Neural cell (in vitro differentiated cells): ENCODE measurements at regions not wholly inside any gene's neighbourhood (a gene's known extent, or its start where the extent isn't known, plus 50 kb on each side); places are given as distances from the start of the nearest gene placed in this dataset.

Source experiments
- H2AFZ ChIP-seq: fragments of 200-600, 300-800 bp; sonication (generic), shearing (Covaris generic); 2 replicates; pipeline ENCODE4 v1.6.0; 2014; ENCODE audit warnings: low read depth, mild to moderate bottlenecking, antibody characterized with exemption, low read length, moderate library complexity
- H3F3A ChIP-seq: fragments of 200-600 bp; shearing (Covaris generic); 2 replicates; pipeline ENCODE4 v1.6.1; 2016; ENCODE audit warnings: mild to moderate bottlenecking, moderate library complexity, mixed read lengths, antibody characterized with exemption, low read length; ENCODE audit not compliant: insufficient read depth, poor library complexity, severe bottlenecking
- H3K27ac ChIP-seq: fragments of 200-600, 300-800 bp; sonication (generic), shearing (Covaris generic); 2 replicates; pipeline ENCODE4 v1.5.1; 2014; ENCODE audit warnings: mild to moderate bottlenecking, low read length, moderate library complexity
- H3K27me3 ChIP-seq: fragments of 300-800, 200-600 bp; sonication (generic), shearing (Covaris generic); 2 replicates; pipeline ENCODE4 v1.6.0; 2014; ENCODE audit warnings: mild to moderate bottlenecking, low read depth, low read length, moderate library complexity; ENCODE audit not compliant: insufficient read depth
- H3K36me3 ChIP-seq: fragments of 300-800, 200-600 bp; sonication (generic), shearing (Covaris generic); 2 replicates; pipeline ENCODE4 v1.5.1; 2014; ENCODE audit warnings: mild to moderate bottlenecking, antibody characterized with exemption, low read length, moderate library complexity; ENCODE audit not compliant: insufficient read depth
- H3K4me2 ChIP-seq: fragments of 300-800, 200-600 bp; sonication (generic), shearing (Covaris generic); 2 replicates; pipeline ENCODE4 v1.6.0; 2014; ENCODE audit warnings: mild to moderate bottlenecking, low read length
- H3K4me3 ChIP-seq: fragments of 300-800, 200-600 bp; sonication (generic), shearing (Covaris generic); 2 replicates; pipeline ENCODE4 v1.5.1; 2014; ENCODE audit warnings: mild to moderate bottlenecking, low read length, moderate library complexity
- H3K79me2 ChIP-seq: fragments of 200-600 bp; shearing (Covaris generic); replicated peaks from 2 replicates; pipeline ENCODE4 v1.6.0; 2014; ENCODE audit warnings: mild to moderate bottlenecking, low read length, moderate library complexity; ENCODE audit not compliant: insufficient read depth
- H3K9ac ChIP-seq: fragments of 300-800, 200-600 bp; sonication (generic), shearing (Covaris generic); 2 replicates; pipeline ENCODE4 v1.6.1; 2016; ENCODE audit warnings: mild to moderate bottlenecking, low read length, mixed read lengths
- H3K9me2 ChIP-seq: fragments of 200-600 bp; shearing (Covaris generic); 2 replicates; pipeline ENCODE4 v1.6.1; 2016; ENCODE audit warnings: mild to moderate bottlenecking, low read length, mixed read lengths; ENCODE audit not compliant: insufficient read depth
- H3K9me3 ChIP-seq: fragments of 200-600, 300-800 bp; sonication (generic), shearing (Covaris generic); 2 replicates; pipeline ENCODE4 v1.6.1; 2016; ENCODE audit warnings: mild to moderate bottlenecking, mixed run types, low read length, moderate library complexity, mixed read lengths
- H4K20me1 ChIP-seq: fragments of 200-600 bp; shearing (Covaris generic); 2 replicates; pipeline ENCODE4 v1.6.1; 2016; ENCODE audit warnings: mild to moderate bottlenecking, mixed run types; ENCODE audit not compliant: insufficient read depth
- EP300 ChIP-seq: fragments of 450-650 bp; conservative IDR thresholded peaks from 2 replicates; pipeline ENCODE4 v1.6.1; 2014; ENCODE audit warnings: antibody characterized with exemption, mild to moderate bottlenecking, moderate library complexity; ENCODE audit not compliant: poor library complexity, severe bottlenecking
- EZH2 ChIP-seq: fragments of 200-600, 300-800 bp; shearing (Covaris generic), sonication (generic); IDR thresholded peaks from 2 replicates; pipeline ENCODE4 v1.6.1; 2014; ENCODE audit warnings: antibody characterized with exemption, low read length, borderline replicate concordance, mild to moderate bottlenecking; ENCODE audit not compliant: insufficient read depth, poor library complexity, severe bottlenecking
- MXI1 ChIP-seq: fragments of 450-650 bp; conservative IDR thresholded peaks from 2 replicates; pipeline ENCODE4 v1.6.1; 2014; ENCODE audit warnings: antibody characterized with exemption, mild to moderate bottlenecking; ENCODE audit not compliant: poor library complexity, severe bottlenecking
- POLR2AphosphoS5 ChIP-seq: IDR thresholded peaks from 2 replicates; pipeline ENCODE4 v1.6.1; 2012
- RAD21 ChIP-seq: fragments of 450-650 bp; conservative IDR thresholded peaks from 2 replicates; pipeline ENCODE4 v1.6.1; 2014; ENCODE audit warnings: antibody characterized with exemption, mild to moderate bottlenecking, moderate library complexity
- SMC3 ChIP-seq: fragments of 450-650 bp; conservative IDR thresholded peaks from 2 replicates; pipeline ENCODE4 v1.6.1; 2014; ENCODE audit warnings: antibody characterized with exemption, mild to moderate bottlenecking, moderate library complexity; ENCODE audit not compliant: poor library complexity
- TAF1 ChIP-seq: IDR thresholded peaks from 2 replicates; pipeline ENCODE4 v1.6.1; 2012; ENCODE audit warnings: low read depth
- TF ChIP-seq, protein P1 (sequence below): fragments of 450-650 bp; IDR thresholded peaks from 2 replicates; pipeline ENCODE4 v1.5.1; 2014; ENCODE audit warnings: antibody characterized with exemption, mild to moderate bottlenecking, moderate library complexity; ENCODE audit not compliant: poor library complexity, severe bottlenecking
- TF ChIP-seq, protein P2 (sequence below): IDR thresholded peaks from 2 replicates; pipeline ENCODE4 v1.6.1; 2012; ENCODE audit warnings: borderline replicate concordance

DNA sequence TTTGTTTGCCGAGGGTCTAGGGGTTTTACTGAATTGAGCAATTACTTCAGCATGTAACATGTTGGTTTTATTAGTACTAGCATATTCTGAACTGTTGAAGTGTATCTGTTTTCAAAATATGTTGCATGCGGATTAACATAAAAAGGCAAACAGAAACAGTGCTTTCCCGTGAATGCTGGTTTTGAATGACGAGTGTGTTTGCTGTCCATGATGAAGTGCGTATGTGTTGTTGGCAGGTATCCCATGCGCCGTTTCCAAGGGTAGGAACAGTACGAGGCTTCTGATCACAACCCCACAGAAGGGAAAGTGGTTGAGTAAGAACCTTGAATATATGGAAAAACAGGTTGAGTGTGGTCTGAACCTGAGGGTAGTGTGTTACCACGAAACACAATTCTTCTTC, 232.9 kb downstream of the SAMD5 start:
- Histone ChIP-seq H3K9me3 (no peaks in the 10 kb centered on the region), H3K36me3 (no peaks in the 10 kb centered on the region), H3K9ac (no peak overlapping the region), H3K4me3 (no peak overlapping the region), H3K27ac (no peak overlapping the region), H3F3A (no peaks in the 10 kb centered on the region), H3K9me2 (no peaks in the 10 kb centered on the region), H3K4me2 (no peak overlapping the region), H3K79me2 (no peaks in the 10 kb centered on the region), H2AFZ (no peak overlapping the region), H3K27me3 (no peaks in the 10 kb centered on the region), H4K20me1 (no peaks in the 10 kb centered on the region)
- TF ChIP-seq EP300: no peak
- TF ChIP-seq EZH2: no peak
- TF ChIP-seq, protein P1, sequence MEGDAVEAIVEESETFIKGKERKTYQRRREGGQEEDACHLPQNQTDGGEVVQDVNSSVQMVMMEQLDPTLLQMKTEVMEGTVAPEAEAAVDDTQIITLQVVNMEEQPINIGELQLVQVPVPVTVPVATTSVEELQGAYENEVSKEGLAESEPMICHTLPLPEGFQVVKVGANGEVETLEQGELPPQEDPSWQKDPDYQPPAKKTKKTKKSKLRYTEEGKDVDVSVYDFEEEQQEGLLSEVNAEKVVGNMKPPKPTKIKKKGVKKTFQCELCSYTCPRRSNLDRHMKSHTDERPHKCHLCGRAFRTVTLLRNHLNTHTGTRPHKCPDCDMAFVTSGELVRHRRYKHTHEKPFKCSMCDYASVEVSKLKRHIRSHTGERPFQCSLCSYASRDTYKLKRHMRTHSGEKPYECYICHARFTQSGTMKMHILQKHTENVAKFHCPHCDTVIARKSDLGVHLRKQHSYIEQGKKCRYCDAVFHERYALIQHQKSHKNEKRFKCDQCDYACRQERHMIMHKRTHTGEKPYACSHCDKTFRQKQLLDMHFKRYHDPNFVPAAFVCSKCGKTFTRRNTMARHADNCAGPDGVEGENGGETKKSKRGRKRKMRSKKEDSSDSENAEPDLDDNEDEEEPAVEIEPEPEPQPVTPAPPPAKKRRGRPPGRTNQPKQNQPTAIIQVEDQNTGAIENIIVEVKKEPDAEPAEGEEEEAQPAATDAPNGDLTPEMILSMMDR: no peak
- no peak for TF ChIP-seq POLR2AphosphoS5
- TF ChIP-seq, protein P2, sequence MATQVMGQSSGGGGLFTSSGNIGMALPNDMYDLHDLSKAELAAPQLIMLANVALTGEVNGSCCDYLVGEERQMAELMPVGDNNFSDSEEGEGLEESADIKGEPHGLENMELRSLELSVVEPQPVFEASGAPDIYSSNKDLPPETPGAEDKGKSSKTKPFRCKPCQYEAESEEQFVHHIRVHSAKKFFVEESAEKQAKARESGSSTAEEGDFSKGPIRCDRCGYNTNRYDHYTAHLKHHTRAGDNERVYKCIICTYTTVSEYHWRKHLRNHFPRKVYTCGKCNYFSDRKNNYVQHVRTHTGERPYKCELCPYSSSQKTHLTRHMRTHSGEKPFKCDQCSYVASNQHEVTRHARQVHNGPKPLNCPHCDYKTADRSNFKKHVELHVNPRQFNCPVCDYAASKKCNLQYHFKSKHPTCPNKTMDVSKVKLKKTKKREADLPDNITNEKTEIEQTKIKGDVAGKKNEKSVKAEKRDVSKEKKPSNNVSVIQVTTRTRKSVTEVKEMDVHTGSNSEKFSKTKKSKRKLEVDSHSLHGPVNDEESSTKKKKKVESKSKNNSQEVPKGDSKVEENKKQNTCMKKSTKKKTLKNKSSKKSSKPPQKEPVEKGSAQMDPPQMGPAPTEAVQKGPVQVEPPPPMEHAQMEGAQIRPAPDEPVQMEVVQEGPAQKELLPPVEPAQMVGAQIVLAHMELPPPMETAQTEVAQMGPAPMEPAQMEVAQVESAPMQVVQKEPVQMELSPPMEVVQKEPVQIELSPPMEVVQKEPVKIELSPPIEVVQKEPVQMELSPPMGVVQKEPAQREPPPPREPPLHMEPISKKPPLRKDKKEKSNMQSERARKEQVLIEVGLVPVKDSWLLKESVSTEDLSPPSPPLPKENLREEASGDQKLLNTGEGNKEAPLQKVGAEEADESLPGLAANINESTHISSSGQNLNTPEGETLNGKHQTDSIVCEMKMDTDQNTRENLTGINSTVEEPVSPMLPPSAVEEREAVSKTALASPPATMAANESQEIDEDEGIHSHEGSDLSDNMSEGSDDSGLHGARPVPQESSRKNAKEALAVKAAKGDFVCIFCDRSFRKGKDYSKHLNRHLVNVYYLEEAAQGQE: no peak
- no peak for TF ChIP-seq MXI1

DNA sequence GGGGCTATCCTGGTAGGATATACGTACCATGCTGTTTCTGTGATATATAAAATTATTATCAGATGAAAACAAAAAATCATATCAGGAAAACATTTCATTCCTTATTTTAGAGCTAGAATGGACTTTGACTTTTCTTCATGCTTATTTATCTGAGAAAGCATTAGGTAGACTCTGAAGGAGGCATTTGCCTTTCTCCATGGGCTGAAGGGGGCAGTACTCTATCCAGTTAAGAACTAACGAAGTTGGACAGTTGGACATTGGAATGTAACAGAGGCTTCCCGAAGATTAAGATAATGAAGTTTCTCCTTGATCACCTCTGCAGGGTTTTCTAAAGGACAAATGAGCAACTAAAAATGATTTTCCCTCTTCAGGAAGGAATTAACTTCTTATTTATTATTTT, 233.9 kb downstream of the SAMD5 start:
- Histone ChIP-seq H3K9me2 (no peaks in the 10 kb centered on the region), H4K20me1 (no peaks in the 10 kb centered on the region), H3K79me2 (no peaks in the 10 kb centered on the region), H3K9me3 (no peaks in the 10 kb centered on the region), H3K4me3 (no peak overlapping the region), H2AFZ (no peak overlapping the region), H3K4me2 (no peak overlapping the region), H3K9ac (no peak overlapping the region), H3K27me3 (no peaks in the 10 kb centered on the region), H3F3A (no peaks in the 10 kb centered on the region), H3K36me3 (no peaks in the 10 kb centered on the region), H3K27ac (no peak overlapping the region)
- TF ChIP-seq, protein P2: no peak
- TF ChIP-seq POLR2AphosphoS5 (no peak), RAD21 (no peak), SMC3 (no peak), EP300 (no peak), TAF1 (no peak), MXI1 (no peak), EZH2 (no peak)
- TF ChIP-seq, protein P1: no peak
